Mucosa of descending colon (tissue), 3 donors: ENCODE measurements at regions not wholly inside any gene's neighbourhood (a gene's known extent, or its start where the extent isn't known, plus 50 kb on each side); places are given as distances from the start of the nearest gene placed in this dataset.

ENCODE experiments used
- ATAC-seq: fragments of 200-7000 bp; cut with Tn5 transposase; one replicate; pipeline ENCODE4 v1.9.1; 2020; ENCODE audit warnings: mild to moderate bottlenecking, moderate library complexity
- DNase-seq, 3 donors: peaks; one replicate each; pipeline ENCODE4 v3.0.0-alpha.2; 2020
- H3K36me3 ChIP-seq: fragments of 200-600 bp; one replicate; pipeline ENCODE4 v1.8.0; 2021; ENCODE audit warnings: low read depth, mild to moderate bottlenecking
- H3K4me1 ChIP-seq: fragments of 200-600 bp; one replicate; pipeline ENCODE4 v1.8.0; 2021; ENCODE audit warnings: low read depth, mild to moderate bottlenecking
- H3K4me3 ChIP-seq: fragments of 200-600 bp; one replicate; pipeline ENCODE4 v1.8.0; 2021; ENCODE audit warnings: mild to moderate bottlenecking
- H3K9me3 ChIP-seq: fragments of 200-600 bp; one replicate; pipeline ENCODE4 v1.8.0; 2021; ENCODE audit warnings: mild to moderate bottlenecking
- CTCF ChIP-seq: fragments of 200-600 bp; IDR thresholded peaks from one replicate; pipeline ENCODE4 v1.8.0; 2022; ENCODE audit warnings: antibody characterized with exemption, mild to moderate bottlenecking
- intact Hi-C, 2 donors: fragments of 100-400 bp; cut with DNase I in 1 of 2; cut with micrococcal nuclease in 1 of 2; formaldehyde crosslinking; loops; one replicate each; pipeline versions ENCODE4 v1.11.0 to v1.11.1; 2022; cut with DNase I, micrococcal nuclease
- donor health status: DM: no; HTN: no; CAD: no; lungs with moderate emphysema.
- donor health status: DM: no; HTN: no; CAD: no.
- donor health status: DM: no; HTN: yes; CAD: no.

- Histone ChIP-seq H3K4me3 (no peak overlapping the region), H3K4me1 (no peaks in the 10 kb centered on the region), H3K9me3 (no peaks in the 10 kb centered on the region), H3K36me3 (no peaks in the 10 kb centered on the region)
- ATAC-seq = no peak
- TF ChIP-seq CTCF = no peak
- no peak for DNase-seq
- intact Hi-C loops = no loop called here
These were observed 195.3 kb downstream of the ARL4A start for GRCh38 chr7:12882710-12883109.

GRCh38 chr7:12884033-12884432, 196.6 kb downstream of the ARL4A start:
- H3K4me1 ChIP-seq = no peaks in the 10 kb centered on the region
- H3K4me3 ChIP-seq = no peak overlapping the region
- intact Hi-C loops = no loop called here
- TF ChIP-seq CTCF = no peak
- DNase-seq (no peak), ATAC-seq (no peak)
- no peaks in the 10 kb centered on the region for H3K9me3 ChIP-seq
- H3K36me3 ChIP-seq = no peaks in the 10 kb centered on the region

- Histone ChIP-seq H3K36me3 (no peaks in the 10 kb centered on the region), H3K4me1 (no peaks in the 10 kb centered on the region), H3K9me3 (no peaks in the 10 kb centered on the region), H3K4me3 (no peak overlapping the region)
- ATAC-seq (no peak), DNase-seq (no peak)
- TF ChIP-seq CTCF = no peak
- intact Hi-C loops = no loop called here
These were observed 197.5 kb downstream of the ARL4A start for GRCh38 chr7:12884856-12885440.

DNA sequence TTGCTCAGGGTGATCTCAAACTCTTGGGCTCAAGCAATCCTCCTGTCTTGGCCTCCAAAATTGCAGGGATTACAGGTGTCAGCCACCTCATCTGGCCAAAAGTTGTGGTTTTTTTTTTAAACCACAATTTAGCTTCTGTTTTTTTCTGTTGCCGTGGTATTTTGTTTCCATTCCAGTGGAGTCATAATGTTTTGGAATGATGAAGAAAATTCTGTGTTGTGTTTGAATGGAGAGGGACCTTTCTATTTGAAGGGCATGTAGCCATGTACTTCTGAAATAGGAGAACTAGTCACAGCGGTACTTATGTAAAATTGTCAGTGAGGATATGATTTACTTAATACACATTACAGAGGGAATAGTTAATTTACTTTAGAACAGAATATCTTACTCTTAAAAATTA, 201.3 kb downstream of the ARL4A start:
- intact Hi-C loops = no loop called here
- no peak overlapping the region for H3K4me3 ChIP-seq
- no peak for DNase-seq
- no peak for TF ChIP-seq CTCF
- H3K36me3 ChIP-seq = no peaks in the 10 kb centered on the region
- no peak for ATAC-seq
- H3K9me3 ChIP-seq = no peaks in the 10 kb centered on the region
- H3K4me1 ChIP-seq = no peaks in the 10 kb centered on the region

DNA sequence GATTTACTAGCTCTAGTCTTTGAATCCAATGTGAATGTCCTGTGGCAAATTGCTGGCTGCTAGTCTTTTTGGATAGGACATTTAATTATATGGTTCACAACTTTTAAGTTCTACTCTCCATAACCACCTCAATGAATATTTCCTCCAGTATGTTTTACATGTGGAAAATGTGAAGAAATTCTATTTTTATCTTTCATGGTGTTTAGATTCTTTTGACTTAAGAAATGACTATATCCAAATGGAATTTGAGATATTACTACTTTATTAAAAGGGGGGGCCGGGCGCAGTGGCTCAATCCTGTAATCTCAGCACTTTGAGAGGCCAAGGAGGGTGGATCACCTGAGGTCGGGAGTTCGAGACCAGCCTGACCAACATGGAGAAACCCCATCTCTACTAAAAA, 202.0 kb downstream of the ARL4A start:
- ATAC-seq (no peak), DNase-seq (no peak)
- H3K36me3 ChIP-seq = no peaks in the 10 kb centered on the region
- H3K4me3 ChIP-seq = no peak overlapping the region
- no peak for TF ChIP-seq CTCF
- no peaks in the 10 kb centered on the region for H3K9me3 ChIP-seq
- intact Hi-C loops = no loop called here
- H3K4me1 ChIP-seq = no peaks in the 10 kb centered on the region

DNA sequence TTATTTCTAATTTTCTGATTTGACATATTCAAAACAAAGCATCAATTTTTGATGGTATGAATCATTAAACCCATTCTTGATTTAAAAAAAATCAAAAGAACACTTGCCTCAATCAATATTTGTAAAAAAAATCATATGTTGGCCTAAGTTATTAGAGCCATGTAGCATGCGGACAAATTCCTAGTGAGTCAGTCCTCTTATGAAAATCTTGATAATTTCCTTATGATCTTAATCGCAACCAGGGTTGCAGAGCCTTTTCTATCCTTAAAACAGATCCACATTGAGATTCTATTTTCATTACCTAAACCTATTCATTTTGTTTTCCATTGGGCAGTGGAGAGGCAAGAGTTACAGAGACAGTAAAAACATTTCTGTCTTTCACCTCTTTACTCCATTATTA, 203.2 kb downstream of the ARL4A start:
- Histone ChIP-seq H3K4me3 (no peak overlapping the region), H3K36me3 (no peaks in the 10 kb centered on the region), H3K9me3 (no peaks in the 10 kb centered on the region), H3K4me1 (no peaks in the 10 kb centered on the region)
- DNase-seq (no peak), ATAC-seq (no peak)
- intact Hi-C loops = no loop called here
- no peak for TF ChIP-seq CTCF
